Mucosa of descending colon (tissue), 3 donors: ENCODE measurements at regions not wholly inside any gene's neighbourhood (a gene's known extent, or its start where the extent isn't known, plus 50 kb on each side); places are given as distances from the start of the nearest gene placed in this dataset.

Experiments used
- ATAC-seq: fragments of 200-7000 bp; cut with Tn5 transposase; one replicate; pipeline ENCODE4 v1.9.1; 2020; ENCODE audit warnings: mild to moderate bottlenecking, moderate library complexity
- DNase-seq, 3 donors: peaks; one replicate each; pipeline ENCODE4 v3.0.0-alpha.2; 2020
- H3K36me3 ChIP-seq: fragments of 200-600 bp; one replicate; pipeline ENCODE4 v1.8.0; 2021; ENCODE audit warnings: low read depth, mild to moderate bottlenecking
- H3K4me1 ChIP-seq: fragments of 200-600 bp; one replicate; pipeline ENCODE4 v1.8.0; 2021; ENCODE audit warnings: low read depth, mild to moderate bottlenecking
- H3K4me3 ChIP-seq: fragments of 200-600 bp; one replicate; pipeline ENCODE4 v1.8.0; 2021; ENCODE audit warnings: mild to moderate bottlenecking
- H3K9me3 ChIP-seq: fragments of 200-600 bp; one replicate; pipeline ENCODE4 v1.8.0; 2021; ENCODE audit warnings: mild to moderate bottlenecking
- intact Hi-C, 2 donors: fragments of 100-400 bp; cut with DNase I in 1 of 2; cut with micrococcal nuclease in 1 of 2; formaldehyde crosslinking; loops; one replicate each; pipeline versions ENCODE4 v1.11.0 to v1.11.1; 2022; cut with DNase I, micrococcal nuclease
- TF ChIP-seq, protein P1 (sequence below): fragments of 200-600 bp; IDR thresholded peaks from one replicate; pipeline ENCODE4 v1.8.0; 2022; ENCODE audit warnings: antibody characterized with exemption, mild to moderate bottlenecking
- donor health status: DM: no; HTN: no; CAD: no; lungs with moderate emphysema.
- donor health status: DM: no; HTN: no; CAD: no.
- donor health status: DM: no; HTN: yes; CAD: no.

GRCh38 chr6:793261-793660 is 100.3 kb upstream of the EXOC2 start:
- no peak for ATAC-seq
- H3K36me3 ChIP-seq: no peaks in the 10 kb centered on the region
- no peaks in the 10 kb centered on the region for H3K4me1 ChIP-seq
- H3K4me3 ChIP-seq: no peak overlapping the region
- intact Hi-C loops: loop anchor here in 1 of 2 donors (10.0 kb wide), 1 partner anchor 592 kb away; the partner anchor contains the start of gene FOXF2
- H3K9me3 ChIP-seq: no peaks in the 10 kb centered on the region
- DNase-seq: no peak
- TF ChIP-seq, protein P1, sequence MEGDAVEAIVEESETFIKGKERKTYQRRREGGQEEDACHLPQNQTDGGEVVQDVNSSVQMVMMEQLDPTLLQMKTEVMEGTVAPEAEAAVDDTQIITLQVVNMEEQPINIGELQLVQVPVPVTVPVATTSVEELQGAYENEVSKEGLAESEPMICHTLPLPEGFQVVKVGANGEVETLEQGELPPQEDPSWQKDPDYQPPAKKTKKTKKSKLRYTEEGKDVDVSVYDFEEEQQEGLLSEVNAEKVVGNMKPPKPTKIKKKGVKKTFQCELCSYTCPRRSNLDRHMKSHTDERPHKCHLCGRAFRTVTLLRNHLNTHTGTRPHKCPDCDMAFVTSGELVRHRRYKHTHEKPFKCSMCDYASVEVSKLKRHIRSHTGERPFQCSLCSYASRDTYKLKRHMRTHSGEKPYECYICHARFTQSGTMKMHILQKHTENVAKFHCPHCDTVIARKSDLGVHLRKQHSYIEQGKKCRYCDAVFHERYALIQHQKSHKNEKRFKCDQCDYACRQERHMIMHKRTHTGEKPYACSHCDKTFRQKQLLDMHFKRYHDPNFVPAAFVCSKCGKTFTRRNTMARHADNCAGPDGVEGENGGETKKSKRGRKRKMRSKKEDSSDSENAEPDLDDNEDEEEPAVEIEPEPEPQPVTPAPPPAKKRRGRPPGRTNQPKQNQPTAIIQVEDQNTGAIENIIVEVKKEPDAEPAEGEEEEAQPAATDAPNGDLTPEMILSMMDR: no peak

GRCh38 chr6:792662-793061 is 99.7 kb upstream of the EXOC2 start:
- Histone ChIP-seq H3K36me3 (no peaks in the 10 kb centered on the region), H3K4me3 (no peak overlapping the region), H3K9me3 (no peaks in the 10 kb centered on the region), H3K4me1 (no peaks in the 10 kb centered on the region)
- intact Hi-C loops: loop anchor here in 1 of 2 donors (10.0 kb wide), 1 partner anchor 592 kb away; the partner anchor contains the start of gene FOXF2
- DNase-seq (no peak), ATAC-seq (no peak)
- TF ChIP-seq, protein P1: no peak

DNA sequence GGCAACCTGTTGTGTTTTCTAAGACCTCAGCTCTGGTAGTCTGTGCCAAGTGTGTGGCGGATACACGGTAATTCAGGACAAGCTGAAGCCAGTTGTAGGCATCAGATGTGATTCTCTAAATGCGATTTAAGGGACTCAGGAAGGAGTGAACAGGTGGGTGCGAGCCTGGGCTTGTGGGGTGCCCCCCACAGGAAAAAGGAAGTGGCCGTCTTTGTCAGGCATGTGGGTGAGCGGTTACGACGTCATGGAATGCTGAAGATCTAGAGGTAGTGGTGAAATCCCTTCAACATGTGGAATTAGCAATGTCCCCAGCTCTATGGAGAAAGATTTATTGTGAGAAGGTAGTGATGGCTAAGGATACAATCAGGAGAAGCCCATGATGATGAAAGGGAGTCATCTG is 95.1 kb upstream of the EXOC2 start:
- no peaks in the 10 kb centered on the region for H3K36me3 ChIP-seq
- intact Hi-C loops: no loop called here
- H3K4me3 ChIP-seq: no peak overlapping the region
- TF ChIP-seq, protein P1: no peak
- DNase-seq (no peak), ATAC-seq (no peak)
- no peaks in the 10 kb centered on the region for H3K9me3 ChIP-seq
- H3K4me1 ChIP-seq: no peaks in the 10 kb centered on the region

- TF ChIP-seq, protein P1: peak; percentile 39
- peak in 1 of 3 donors; percentile 18 for DNase-seq
- Histone ChIP-seq H3K4me1 (no peaks in the 10 kb centered on the region), H3K9me3 (no peaks in the 10 kb centered on the region), H3K36me3 (no peaks in the 10 kb centered on the region), H3K4me3 (no peak overlapping the region)
- intact Hi-C loops: no loop called here
- peak; percentile 47 for ATAC-seq
These were observed 94.2 kb upstream of the EXOC2 start for GRCh38 chr6:786946-787763.

DNA sequence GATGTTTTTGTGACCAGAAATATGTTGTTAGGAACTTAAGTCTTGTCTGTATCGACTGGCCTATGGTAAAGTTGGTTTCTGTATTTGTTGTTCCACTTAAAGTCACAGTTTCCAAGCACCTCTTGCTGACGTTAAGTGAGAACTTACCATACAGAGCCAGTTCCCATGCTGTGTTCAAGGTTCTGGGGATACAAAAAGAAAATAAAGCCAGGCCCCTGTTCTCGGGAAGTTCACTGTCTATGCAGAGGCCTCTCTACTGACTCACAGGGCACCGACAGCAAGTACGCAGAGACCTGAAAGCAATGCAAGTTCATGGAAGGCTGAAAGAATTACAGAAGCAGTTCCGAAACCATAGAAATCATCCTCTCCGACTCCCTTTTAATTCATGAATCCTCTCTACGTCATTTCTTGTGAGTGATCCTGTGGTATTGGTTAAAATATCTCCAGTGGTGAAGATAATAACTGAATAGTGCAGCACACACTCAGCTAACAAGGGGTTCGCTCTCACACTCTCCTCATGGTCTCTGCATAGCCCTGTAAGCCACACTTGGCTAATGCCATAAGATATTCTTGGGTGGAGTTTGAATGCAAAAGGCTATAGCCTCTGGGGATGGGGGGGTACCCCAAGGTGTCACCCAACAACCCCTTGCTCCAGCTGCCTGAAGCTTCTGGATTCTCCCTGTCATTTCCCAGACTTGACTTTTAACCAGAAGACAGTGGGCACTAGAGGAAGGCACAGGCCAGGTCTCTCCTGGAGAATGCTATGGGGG is 91.2 kb upstream of the EXOC2 start:
- Histone ChIP-seq H3K9me3 (no peaks in the 10 kb centered on the region), H3K36me3 (no peaks in the 10 kb centered on the region), H3K4me3 (no peak overlapping the region), H3K4me1 (no peaks in the 10 kb centered on the region)
- TF ChIP-seq, protein P1: no peak
- ATAC-seq: no peak
- DNase-seq: no peak
- intact Hi-C loops: no loop called here
